PC-3 (cell line): ENCODE measurements at regions not wholly inside any gene's neighbourhood (a gene's known extent, or its start where the extent isn't known, plus 50 kb on each side); places are given as distances from the start of the nearest gene placed in this dataset.

ENCODE experiments used
- CTCF ChIP-seq: fragments of 300-600 bp; sonication (generic); conservative IDR thresholded peaks from 2 replicates; pipeline ENCODE4 v1.5.1; 2017; ENCODE audit warnings: antibody characterized with exemption, low read depth, mild to moderate bottlenecking, low read length
- EZH2 ChIP-seq: fragments of 300-600 bp; sonication (generic); IDR thresholded peaks from one replicate; pipeline ENCODE4 v1.6.1; 2017; ENCODE audit warnings: antibody characterized with exemption, mild to moderate bottlenecking, low read length; ENCODE audit not compliant: unreplicated experiment
- EZH2phosphoT487 ChIP-seq: fragments of 300-600 bp; sonication (generic); IDR thresholded peaks from 2 replicates; pipeline ENCODE4 v1.6.1; 2018; ENCODE audit warnings: mild to moderate bottlenecking, antibody characterized with exemption, low read length, borderline replicate concordance

GRCh38 chr7:85974176-85974575 lies 669.5 kb upstream of the GRM3 start:
- no peak for TF ChIP-seq EZH2
- no peak for TF ChIP-seq CTCF
- no peak for TF ChIP-seq EZH2phosphoT487
